OCI-LY1 (cell line): ENCODE measurements at regions not wholly inside any gene's neighbourhood (a gene's known extent, or its start where the extent isn't known, plus 50 kb on each side); places are given as distances from the start of the nearest gene placed in this dataset.
"Not testable (repeated sequence)": the region's sequence is repeated elsewhere in the genome, so short reads cannot be mapped to it uniquely, and the experiment has no call there.

ENCODE experiments used
- H2AFZ ChIP-seq: fragments of 200-600 bp; sonication (generic), shearing (Covaris generic); 2 replicates; pipeline ENCODE4 v1.6.0; 2014; ENCODE audit warnings: antibody characterized with exemption, mild to moderate bottlenecking, low read length
- H3F3A ChIP-seq: fragments of 200-600 bp; sonication (generic), shearing (Covaris generic); 2 replicates; pipeline ENCODE4 v1.6.0; 2014; ENCODE audit warnings: mild to moderate bottlenecking, antibody characterized with exemption, low read length, moderate library complexity; ENCODE audit not compliant: insufficient read depth
- H3K27ac ChIP-seq: fragments of 200-600 bp; sonication (generic); 2 replicates; pipeline ENCODE4 v1.5.1; 2014; ENCODE audit warnings: low read length, mixed run types, mild to moderate bottlenecking, low read depth; ENCODE audit not compliant: poor library complexity, severe bottlenecking
- H3K27me3 ChIP-seq: fragments of 200-600 bp; sonication (generic); 2 replicates; pipeline ENCODE4 v1.6.0; 2014; ENCODE audit warnings: antibody characterized with exemption, mild to moderate bottlenecking, low read length, moderate library complexity; ENCODE audit not compliant: insufficient read depth
- H3K36me3 ChIP-seq: fragments of 200-600 bp; sonication (generic); 2 replicates; pipeline ENCODE4 v1.6.1; 2014; ENCODE audit warnings: mild to moderate bottlenecking, antibody characterized with exemption, low read length, moderate library complexity, mixed read lengths; ENCODE audit not compliant: insufficient read depth
- H3K4me1 ChIP-seq: fragments of 200-600 bp; sonication (generic); 2 replicates; pipeline ENCODE4 v1.5.1; 2014; ENCODE audit warnings: mild to moderate bottlenecking, low read length, moderate library complexity; ENCODE audit not compliant: insufficient read depth, severe bottlenecking
- H3K4me2 ChIP-seq: fragments of 200-600 bp; sonication (generic), shearing (Covaris generic); 2 replicates; pipeline ENCODE4 v1.6.1; 2014; ENCODE audit warnings: low read length
- H3K4me3 ChIP-seq: fragments of 200-600 bp; sonication (generic); 2 replicates; pipeline ENCODE4 v1.5.1; 2014; ENCODE audit warnings: low read length, low read depth, mild to moderate bottlenecking, mixed read lengths; ENCODE audit not compliant: poor library complexity, severe bottlenecking
- H3K79me2 ChIP-seq: fragments of 200-600 bp; shearing (Covaris generic); 2 replicates; pipeline ENCODE4 v1.6.1; 2016; ENCODE audit warnings: mixed run types, low read length, mixed read lengths; ENCODE audit not compliant: insufficient read depth
- H3K9ac ChIP-seq: fragments of 200-600 bp; sonication (generic), shearing (Covaris generic); 2 replicates; pipeline ENCODE4 v1.6.1; 2014; ENCODE audit warnings: mild to moderate bottlenecking, low read length, mixed read lengths
- H3K9me2 ChIP-seq: fragments of 200-600 bp; sonication (generic), shearing (Covaris generic); 2 replicates; pipeline ENCODE4 v1.6.1; 2014; ENCODE audit warnings: low read depth, mild to moderate bottlenecking, low read length, mixed read lengths
- H3K9me3 ChIP-seq: fragments of 200-600 bp; shearing (Covaris generic); 2 replicates; pipeline ENCODE4 v1.6.1; 2014; ENCODE audit warnings: low read length, mixed read lengths
- H4K20me1 ChIP-seq: fragments of 200-600 bp; sonication (generic), shearing (Covaris generic); 2 replicates; pipeline ENCODE4 v1.6.0; 2016; ENCODE audit warnings: mild to moderate bottlenecking, low read length; ENCODE audit not compliant: insufficient read depth
- CTCF ChIP-seq: fragments of 200-600 bp; sonication (generic), shearing (Covaris generic); IDR thresholded peaks from 2 replicates; pipeline ENCODE4 v1.5.1; 2017; ENCODE audit warnings: mild to moderate bottlenecking, antibody characterized with exemption, low read length, moderate library complexity, mixed read lengths
- EZH2 ChIP-seq: fragments of 200-600 bp; sonication (generic), shearing (Covaris generic); IDR thresholded peaks from 2 replicates; pipeline ENCODE4 v1.8.0; 2017; ENCODE audit warnings: borderline replicate concordance, mixed run types, mild to moderate bottlenecking, antibody characterized with exemption, low read length, moderate library complexity, mixed read lengths

GRCh38 chr14:105925615-105926372 is 399.4 kb downstream of the TMEM121 start:
- Histone ChIP-seq H3K9me3 (no peaks in the 10 kb centered on the region), H3K4me1 (no peaks in the 10 kb centered on the region), H3K4me2 (no peak overlapping the region), H2AFZ (no peak overlapping the region), H3K9ac (no peak overlapping the region), H4K20me1 (no peaks in the 10 kb centered on the region), H3K79me2 (no peaks in the 10 kb centered on the region), H3K4me3 (no peak overlapping the region), H3K27me3 (no peaks in the 10 kb centered on the region), H3F3A (no peaks in the 10 kb centered on the region), H3K27ac (no peak overlapping the region), H3K9me2 (no peaks in the 10 kb centered on the region), H3K36me3 (no peaks in the 10 kb centered on the region)
- TF ChIP-seq EZH2 (no peak), CTCF (no peak)

GRCh38 chr14:105926373-105927095 is 400.2 kb downstream of the TMEM121 start:
- Histone ChIP-seq H3K27me3 (no peaks in the 10 kb centered on the region), H3K4me2 (no peak overlapping the region), H3K9me3 (no peaks in the 10 kb centered on the region), H3K9ac (no peak overlapping the region), H3K79me2 (no peaks in the 10 kb centered on the region), H3K9me2 (no peaks in the 10 kb centered on the region), H3K4me1 (no peaks in the 10 kb centered on the region), H3F3A (no peaks in the 10 kb centered on the region), H3K4me3 (no peak overlapping the region), H3K36me3 (no peaks in the 10 kb centered on the region), H3K27ac (no peak overlapping the region), H2AFZ (no peak overlapping the region), H4K20me1 (no peaks in the 10 kb centered on the region)
- TF ChIP-seq CTCF, result no peak

- Histone ChIP-seq H3K9me2 (no peaks in the 10 kb centered on the region), H3K27ac (no peak overlapping the region), H3K36me3 (no peaks in the 10 kb centered on the region), H3K4me3 (no peak overlapping the region), H2AFZ (no peak overlapping the region), H3F3A (no peaks in the 10 kb centered on the region), H3K79me2 (no peaks in the 10 kb centered on the region), H3K4me2 (no peak overlapping the region), H3K9me3 (no peaks in the 10 kb centered on the region), H3K4me1 (no peaks in the 10 kb centered on the region), H4K20me1 (no peaks in the 10 kb centered on the region), H3K9ac (no peak overlapping the region), H3K27me3 (no peaks in the 10 kb centered on the region)
- TF ChIP-seq EZH2 (no peak), CTCF (no peak)
Measured at GRCh38 chr14:105927096-105928060, 401.0 kb downstream of the TMEM121 start.

- not testable (repeated sequence) for H3K9ac ChIP-seq, H4K20me1 ChIP-seq, H3K9me3 ChIP-seq, H3F3A ChIP-seq, H3K27ac ChIP-seq, H2AFZ ChIP-seq, H3K4me1 ChIP-seq, H3K4me2 ChIP-seq, H3K79me2 ChIP-seq, H3K9me2 ChIP-seq, H3K36me3 ChIP-seq, H3K4me3 ChIP-seq, H3K27me3 ChIP-seq
Measured at GRCh38 chr14:105928171-105929111, 402.1 kb downstream of the TMEM121 start.
